Right lobe of liver (tissue), 4 donors: ENCODE measurements at regions not wholly inside any gene's neighbourhood (a gene's known extent, or its start where the extent isn't known, plus 50 kb on each side); places are given as distances from the start of the nearest gene placed in this dataset.

Source experiments
- POLR2A ChIP-seq: fragments of 450-650 bp; IDR thresholded peaks from one replicate; pipeline ENCODE4 v1.6.1; 2017; ENCODE audit warnings: antibody characterized with exemption, mild to moderate bottlenecking
- TF ChIP-seq, protein P1 (sequence below), 4 donors: fragments of 200-600 bp in 3 of 4; fragments of 450-650 bp in 1 of 4; IDR thresholded peaks; one replicate each; pipeline versions ENCODE4 v1.5.1 to v1.8.0; 2016 to 2022; ENCODE audit warnings: antibody characterized with exemption in 4 of 4, mild to moderate bottlenecking in 2 of 4
- donor health status: DM: no; HTN: no; CAD: no.
- donor health status: DM: no; HTN: no; CAD: no.
- donor health status: DM: no; HTN: yes; CAD: no.

DNA sequence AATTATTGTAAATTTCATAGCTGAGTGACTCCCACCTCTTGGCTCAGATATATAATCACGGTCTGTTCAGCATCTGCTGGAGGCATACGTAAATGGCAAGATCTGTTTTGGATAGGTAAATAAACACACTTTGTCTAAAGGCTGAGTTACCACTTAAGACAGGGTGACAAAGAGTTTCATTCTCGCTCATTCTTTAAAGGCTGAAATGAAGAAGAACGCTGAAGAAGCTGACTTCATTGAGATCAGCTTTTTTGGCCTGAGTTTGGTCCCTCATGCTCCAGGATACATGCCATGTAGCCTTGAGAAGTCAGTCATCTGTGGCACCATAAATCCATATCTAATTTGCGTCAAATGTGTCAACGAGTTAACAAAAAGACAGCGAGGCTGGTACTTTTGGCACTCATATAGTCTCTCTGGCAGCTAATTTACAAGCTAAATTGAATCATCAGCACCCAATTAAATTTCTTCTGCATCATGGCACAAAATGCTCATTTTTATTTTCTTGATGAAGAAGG, 309.9 kb downstream of the GPAM start:
- TF ChIP-seq, protein P1, sequence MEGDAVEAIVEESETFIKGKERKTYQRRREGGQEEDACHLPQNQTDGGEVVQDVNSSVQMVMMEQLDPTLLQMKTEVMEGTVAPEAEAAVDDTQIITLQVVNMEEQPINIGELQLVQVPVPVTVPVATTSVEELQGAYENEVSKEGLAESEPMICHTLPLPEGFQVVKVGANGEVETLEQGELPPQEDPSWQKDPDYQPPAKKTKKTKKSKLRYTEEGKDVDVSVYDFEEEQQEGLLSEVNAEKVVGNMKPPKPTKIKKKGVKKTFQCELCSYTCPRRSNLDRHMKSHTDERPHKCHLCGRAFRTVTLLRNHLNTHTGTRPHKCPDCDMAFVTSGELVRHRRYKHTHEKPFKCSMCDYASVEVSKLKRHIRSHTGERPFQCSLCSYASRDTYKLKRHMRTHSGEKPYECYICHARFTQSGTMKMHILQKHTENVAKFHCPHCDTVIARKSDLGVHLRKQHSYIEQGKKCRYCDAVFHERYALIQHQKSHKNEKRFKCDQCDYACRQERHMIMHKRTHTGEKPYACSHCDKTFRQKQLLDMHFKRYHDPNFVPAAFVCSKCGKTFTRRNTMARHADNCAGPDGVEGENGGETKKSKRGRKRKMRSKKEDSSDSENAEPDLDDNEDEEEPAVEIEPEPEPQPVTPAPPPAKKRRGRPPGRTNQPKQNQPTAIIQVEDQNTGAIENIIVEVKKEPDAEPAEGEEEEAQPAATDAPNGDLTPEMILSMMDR (IDR thresholded peaks at IDR 0.05): no peak
- no peak for TF ChIP-seq POLR2A
